ENCODE measurements at regions not wholly inside any gene's neighbourhood (a gene's known extent, or its start where the extent isn't known, plus 50 kb on each side); places are given as distances from the start of the nearest gene placed in this dataset.

- Histone ChIP-seq H3K18ac (ENCODE audit: low read length) (no peak overlapping the region), H2BK12ac (ENCODE audit: low read length) (no peak overlapping the region), H3K79me1 (ENCODE audit: low read depth, low read length) (no peaks in the 10 kb centered on the region), H3K14ac (ENCODE audit: low read length) (no peak overlapping the region), H2BK15ac (ENCODE audit: low read length) (no peak overlapping the region), H3K4me3 (ENCODE audit: low read length in 2 of 2) (no peak overlapping the region), H3K9me3 (replicated peaks in 1 of 2; ENCODE audit: control insufficient read depth in 2 of 2, insufficient read depth in 1 of 2, low read depth in 1 of 2, low read length in 2 of 2) (peaks cover 0 to under 1% of the 10 kb centered on the region in 2 donors), H2BK5ac (ENCODE audit: low read length) (no peak overlapping the region), H3K9ac (ENCODE audit: low read depth, low read length, poor library complexity) (no peak overlapping the region), H3K4me1 (ENCODE audit: control insufficient read depth in 2 of 2, insufficient read depth in 1 of 2, low read depth in 1 of 2, low read length in 2 of 2) (no peaks in the 10 kb centered on the region), H3K27ac (replicated peaks; ENCODE audit: low read length) (no peak overlapping the region), H4K91ac (ENCODE audit: low read depth, low read length, poor library complexity) (no peak overlapping the region), H3K4me2 (ENCODE audit: insufficient read depth, low read length, poor library complexity, severe bottlenecking) (no peak overlapping the region), H2AK5ac (ENCODE audit: low read depth, low read length) (no peak overlapping the region), H3K27me3 (ENCODE audit: control insufficient read depth in 3 of 3, insufficient read depth in 3 of 3, low read depth in 1 of 3, low read length in 3 of 3) (no peaks in the 10 kb centered on the region), H3K36me3 (replicated peaks in 1 of 2; ENCODE audit: control insufficient read depth in 2 of 2, insufficient read depth in 2 of 2, low read length in 2 of 2) (no peaks in the 10 kb centered on the region), H2AFZ (ENCODE audit: low read length) (no peak overlapping the region), H4K8ac (ENCODE audit: low read depth, low read length) (no peak overlapping the region), H3K4ac (ENCODE audit: low read length) (no peak overlapping the region), H2BK120ac (ENCODE audit: low read depth, low read length) (no peak overlapping the region), H3K23ac (ENCODE audit: low read depth, low read length, poor library complexity) (no peak overlapping the region)
- no CpG with 5 or more reads among the region's 4 CpGs for WGBS, 2 donors (ENCODE audit: extremely low coverage in 2 of 2, insufficient read length in 2 of 2, insufficient replicate concordance in 1 of 2)
- DNase-seq (ENCODE audit: low spot score), result no peak
Observed at GRCh38 chr5:62149879-62150278, 156.1 kb upstream of the KIF2A start.

- Histone ChIP-seq H4K8ac (ENCODE audit: low read depth, low read length) (no peak overlapping the region), H3K4me3 (ENCODE audit: low read length in 2 of 2) (no peak overlapping the region), H2BK5ac (ENCODE audit: low read length) (no peak overlapping the region), H3K27me3 (ENCODE audit: control insufficient read depth in 3 of 3, insufficient read depth in 3 of 3, low read depth in 1 of 3, low read length in 3 of 3) (no peaks in the 10 kb centered on the region), H2AK5ac (ENCODE audit: low read depth, low read length) (no peak overlapping the region), H3K23ac (ENCODE audit: low read depth, low read length, poor library complexity) (no peak overlapping the region), H3K18ac (ENCODE audit: low read length) (no peak overlapping the region), H3K4me2 (ENCODE audit: insufficient read depth, low read length, poor library complexity, severe bottlenecking) (no peak overlapping the region), H3K14ac (ENCODE audit: low read length) (no peak overlapping the region), H3K27ac (replicated peaks; ENCODE audit: low read length) (no peak overlapping the region), H2BK12ac (ENCODE audit: low read length) (no peak overlapping the region), H3K4me1 (ENCODE audit: control insufficient read depth in 2 of 2, insufficient read depth in 1 of 2, low read depth in 1 of 2, low read length in 2 of 2) (no peaks in the 10 kb centered on the region), H2BK15ac (ENCODE audit: low read length) (no peak overlapping the region), H3K36me3 (replicated peaks in 1 of 2; ENCODE audit: control insufficient read depth in 2 of 2, insufficient read depth in 2 of 2, low read length in 2 of 2) (no peaks in the 10 kb centered on the region), H3K4ac (ENCODE audit: low read length) (no peak overlapping the region), H3K9ac (ENCODE audit: low read depth, low read length, poor library complexity) (no peak overlapping the region), H3K79me1 (ENCODE audit: low read depth, low read length) (no peaks in the 10 kb centered on the region), H3K9me3 (replicated peaks in 1 of 2; ENCODE audit: control insufficient read depth in 2 of 2, insufficient read depth in 1 of 2, low read depth in 1 of 2, low read length in 2 of 2) (peaks cover 5% of the 10 kb centered on the region in 2 donors), H4K91ac (ENCODE audit: low read depth, low read length, poor library complexity) (no peak overlapping the region), H2AFZ (ENCODE audit: low read length) (no peak overlapping the region), H2BK120ac (ENCODE audit: low read depth, low read length) (no peak overlapping the region)
- DNase-seq (ENCODE audit: low spot score), result no peak
- WGBS, 2 donors (ENCODE audit: extremely low coverage in 2 of 2, insufficient read length in 2 of 2, insufficient replicate concordance in 1 of 2), result no CpG with 5 or more reads among the region's 4 CpGs
Observed at GRCh38 chr5:62152394-62153087, 153.5 kb upstream of the KIF2A start.

DNA sequence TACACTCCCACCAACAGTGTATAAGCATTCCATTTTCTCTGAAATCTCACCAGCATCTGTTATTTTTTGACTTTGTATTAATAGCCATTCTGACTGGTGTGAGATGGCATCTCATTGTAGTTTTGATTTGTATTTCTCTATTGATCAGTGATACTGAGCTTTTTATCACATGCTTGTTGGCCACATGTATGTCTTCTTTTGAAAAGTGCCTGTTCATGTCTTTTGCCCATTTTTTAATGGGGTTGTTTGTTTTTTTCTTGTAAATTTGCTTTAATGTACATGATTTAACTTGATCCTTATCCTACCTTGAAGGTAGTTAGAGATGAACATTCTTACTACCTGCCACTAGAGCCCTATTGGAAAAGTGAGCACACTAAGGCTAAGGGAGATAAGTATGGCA is 151.2 kb upstream of the KIF2A start:
- Histone ChIP-seq H3K27me3 (ENCODE audit: control insufficient read depth in 3 of 3, insufficient read depth in 3 of 3, low read depth in 1 of 3, low read length in 3 of 3) (no peaks in the 10 kb centered on the region), H3K23ac (ENCODE audit: low read depth, low read length, poor library complexity) (no peak overlapping the region)
- no peak for DNase-seq (ENCODE audit: low spot score)

GRCh38 chr5:62155988-62156387 is 150.0 kb upstream of the KIF2A start:
- H3K18ac ChIP-seq (ENCODE audit: low read length), result no peak overlapping the region
- H2AK5ac ChIP-seq (ENCODE audit: low read depth, low read length), result no peak overlapping the region
- no peak overlapping the region for H3K4me3 ChIP-seq (ENCODE audit: low read length in 2 of 2)
- H3K4ac ChIP-seq (ENCODE audit: low read length), result no peak overlapping the region
- H2BK12ac ChIP-seq (ENCODE audit: low read length), result no peak overlapping the region
- no CpG with 5 or more reads among the region's 3 CpGs for WGBS, 2 donors (ENCODE audit: extremely low coverage in 2 of 2, insufficient read length in 2 of 2, insufficient replicate concordance in 1 of 2)
- H3K23ac ChIP-seq (ENCODE audit: low read depth, low read length, poor library complexity), result no peak overlapping the region
- no peaks in the 10 kb centered on the region for H3K36me3 ChIP-seq (replicated peaks in 1 of 2; ENCODE audit: control insufficient read depth in 2 of 2, insufficient read depth in 2 of 2, low read length in 2 of 2)
- no peaks in the 10 kb centered on the region for H3K27me3 ChIP-seq (ENCODE audit: control insufficient read depth in 3 of 3, insufficient read depth in 3 of 3, low read depth in 1 of 3, low read length in 3 of 3)
- no peak for DNase-seq (ENCODE audit: low spot score)
- no peak overlapping the region for H3K4me2 ChIP-seq (ENCODE audit: insufficient read depth, low read length, poor library complexity, severe bottlenecking)
- no peak overlapping the region for H4K8ac ChIP-seq (ENCODE audit: low read depth, low read length)
- peaks cover 5% of the 10 kb centered on the region in 2 donors for H3K9me3 ChIP-seq (replicated peaks in 1 of 2; ENCODE audit: control insufficient read depth in 2 of 2, insufficient read depth in 1 of 2, low read depth in 1 of 2, low read length in 2 of 2)
- H2BK120ac ChIP-seq (ENCODE audit: low read depth, low read length), result no peak overlapping the region
- no peak overlapping the region for H3K14ac ChIP-seq (ENCODE audit: low read length)
- no peak overlapping the region for H4K91ac ChIP-seq (ENCODE audit: low read depth, low read length, poor library complexity)
- no peak overlapping the region for H2BK5ac ChIP-seq (ENCODE audit: low read length)
- H3K79me1 ChIP-seq (ENCODE audit: low read depth, low read length), result no peaks in the 10 kb centered on the region
- H3K27ac ChIP-seq (replicated peaks; ENCODE audit: low read length), result no peak overlapping the region
- H3K4me1 ChIP-seq (ENCODE audit: control insufficient read depth in 2 of 2, insufficient read depth in 1 of 2, low read depth in 1 of 2, low read length in 2 of 2), result no peaks in the 10 kb centered on the region
- H2AFZ ChIP-seq (ENCODE audit: low read length), result no peak overlapping the region
- H2BK15ac ChIP-seq (ENCODE audit: low read length), result no peak overlapping the region
- H3K9ac ChIP-seq (ENCODE audit: low read depth, low read length, poor library complexity), result no peak overlapping the region

More for the DNA sequence above, 151.2 kb upstream of the KIF2A start:
- H3K14ac ChIP-seq (ENCODE audit: low read length), result no peak overlapping the region
- no peaks in the 10 kb centered on the region for H3K4me1 ChIP-seq (ENCODE audit: control insufficient read depth in 2 of 2, insufficient read depth in 1 of 2, low read depth in 1 of 2, low read length in 2 of 2)
- no peaks in the 10 kb centered on the region for H3K79me1 ChIP-seq (ENCODE audit: low read depth, low read length)
- H3K18ac ChIP-seq (ENCODE audit: low read length), result no peak overlapping the region
- no peak overlapping the region for H2BK15ac ChIP-seq (ENCODE audit: low read length)
- no peak overlapping the region for H4K8ac ChIP-seq (ENCODE audit: low read depth, low read length)
- H4K91ac ChIP-seq (ENCODE audit: low read depth, low read length, poor library complexity), result no peak overlapping the region
- H3K36me3 ChIP-seq (replicated peaks in 1 of 2; ENCODE audit: control insufficient read depth in 2 of 2, insufficient read depth in 2 of 2, low read length in 2 of 2), result no peaks in the 10 kb centered on the region
- H2BK5ac ChIP-seq (ENCODE audit: low read length), result no peak overlapping the region
- H3K9me3 ChIP-seq (replicated peaks in 1 of 2; ENCODE audit: control insufficient read depth in 2 of 2, insufficient read depth in 1 of 2, low read depth in 1 of 2, low read length in 2 of 2), result peaks cover 5% of the 10 kb centered on the region in 2 donors
- no peak overlapping the region for H3K27ac ChIP-seq (replicated peaks; ENCODE audit: low read length)
- no peak overlapping the region for H3K4ac ChIP-seq (ENCODE audit: low read length)
- H3K4me3 ChIP-seq (ENCODE audit: low read length in 2 of 2), result no peak overlapping the region
- H2AFZ ChIP-seq (ENCODE audit: low read length), result no peak overlapping the region
- no peak overlapping the region for H2BK120ac ChIP-seq (ENCODE audit: low read depth, low read length)
- H3K4me2 ChIP-seq (ENCODE audit: insufficient read depth, low read length, poor library complexity, severe bottlenecking), result no peak overlapping the region
- no peak overlapping the region for H2BK12ac ChIP-seq (ENCODE audit: low read length)
- H2AK5ac ChIP-seq (ENCODE audit: low read depth, low read length), result no peak overlapping the region
- H3K9ac ChIP-seq (ENCODE audit: low read depth, low read length, poor library complexity), result no peak overlapping the region
